Effector CD8-positive, alpha-beta T cell (primary cell): ENCODE measurements at regions not wholly inside any gene's neighbourhood (a gene's known extent, or its start where the extent isn't known, plus 50 kb on each side); places are given as distances from the start of the nearest gene placed in this dataset.
"Not testable (repeated sequence)": the region's sequence is repeated elsewhere in the genome, so short reads cannot be mapped to it uniquely, and the experiment has no call there.

Source experiments
- DNase-seq: peaks from one replicate; lab custom pipeline; 2025; lab: John Stamatoyannopoulos, UW

DNA sequence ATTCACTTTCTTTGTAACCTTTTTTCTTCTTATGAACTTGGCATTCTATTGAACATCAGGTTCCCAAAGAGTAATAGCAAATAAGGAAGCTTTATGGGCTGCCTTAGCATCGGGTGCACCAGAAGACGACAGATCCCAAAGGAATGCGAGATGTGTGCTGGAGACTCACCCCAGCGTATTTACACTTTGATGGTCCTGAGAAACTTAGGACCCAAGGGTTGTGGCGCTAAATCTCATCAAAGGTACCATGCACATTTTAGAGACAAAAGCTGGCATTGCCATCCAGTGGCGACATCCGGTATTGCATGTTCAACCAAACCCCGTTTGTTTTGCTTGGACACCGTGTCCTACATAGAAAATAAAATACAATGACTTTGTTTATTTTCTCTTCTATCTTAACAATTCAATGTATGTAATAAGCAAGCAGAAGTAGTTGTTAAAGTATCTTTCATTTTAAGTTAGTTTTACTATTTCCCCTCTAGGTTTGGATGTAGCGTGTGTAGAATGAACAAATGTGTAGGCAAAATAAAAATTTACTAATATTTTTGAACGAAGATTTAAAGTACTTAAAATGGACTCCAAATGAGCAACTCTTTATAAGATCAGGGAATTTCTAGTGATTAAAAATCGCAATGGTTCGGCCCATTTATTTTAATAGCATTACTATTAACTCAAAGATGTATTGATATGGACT lies 1154.8 kb downstream of the GATA3 start:
- DNase-seq: peak; percentile 55

DNA sequence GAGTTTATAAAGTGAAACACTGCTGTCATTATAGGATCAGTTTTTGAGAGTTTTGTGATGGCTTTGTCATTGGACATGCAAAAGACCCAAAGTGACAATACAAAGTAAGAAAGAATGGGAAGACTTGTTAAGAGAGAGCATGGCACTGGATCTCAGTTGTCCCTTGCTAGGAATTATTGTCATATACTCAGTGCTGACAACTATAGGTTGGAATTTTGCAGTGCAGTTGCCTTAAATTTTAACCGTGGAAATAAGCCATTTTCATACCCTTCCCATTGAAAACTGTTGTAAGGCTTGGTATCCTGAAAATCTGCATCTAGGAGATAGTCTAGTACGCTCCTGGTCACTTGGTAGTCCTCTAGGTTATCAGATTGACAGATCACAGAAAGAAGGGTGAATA lies 1156.7 kb downstream of the GATA3 start:
- no peak for DNase-seq

GRCh38 chr10:9214618-9215017 lies 1160.1 kb downstream of the GATA3 start:
- no peak for DNase-seq

DNA sequence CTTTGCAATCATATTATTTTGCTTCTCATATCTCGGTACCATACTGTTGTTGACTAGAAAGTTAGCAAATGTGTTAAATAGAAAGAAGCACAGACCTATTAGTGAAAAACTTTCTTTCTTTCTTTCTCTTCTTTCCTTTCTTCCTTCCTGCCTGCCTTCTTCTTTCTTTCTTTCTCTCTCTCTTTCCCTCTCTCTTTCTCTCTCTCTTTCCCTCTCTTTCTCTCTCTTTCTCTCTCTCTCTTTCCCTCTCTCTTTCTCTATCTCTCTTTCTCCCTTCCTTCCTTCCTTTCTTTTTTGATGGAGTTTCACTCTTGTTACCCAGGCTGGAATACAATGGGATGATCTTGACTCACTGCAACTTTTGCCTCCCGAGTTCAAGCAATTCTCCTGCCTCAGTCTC lies 1160.6 kb downstream of the GATA3 start:
- DNase-seq: no peak

DNA sequence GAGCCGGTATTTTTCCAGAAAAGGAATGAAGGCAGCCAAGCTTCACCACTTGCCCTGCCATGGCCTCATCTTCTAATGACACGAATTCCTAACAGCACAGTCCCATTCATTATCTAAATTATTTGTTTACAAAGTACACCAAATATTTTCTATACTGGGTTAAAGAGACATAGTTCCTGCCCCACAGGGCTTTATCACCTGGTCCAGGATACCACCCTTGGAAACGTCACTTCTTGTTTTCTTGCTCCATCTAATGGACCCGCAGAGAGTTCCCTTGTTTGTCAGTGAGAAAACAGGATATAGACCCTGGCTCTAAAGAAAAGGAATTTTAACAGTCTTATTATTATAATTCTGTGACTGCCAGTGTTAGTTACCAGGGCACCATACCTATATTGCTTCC lies 1165.4 kb downstream of the GATA3 start:
- DNase-seq: no peak

DNA sequence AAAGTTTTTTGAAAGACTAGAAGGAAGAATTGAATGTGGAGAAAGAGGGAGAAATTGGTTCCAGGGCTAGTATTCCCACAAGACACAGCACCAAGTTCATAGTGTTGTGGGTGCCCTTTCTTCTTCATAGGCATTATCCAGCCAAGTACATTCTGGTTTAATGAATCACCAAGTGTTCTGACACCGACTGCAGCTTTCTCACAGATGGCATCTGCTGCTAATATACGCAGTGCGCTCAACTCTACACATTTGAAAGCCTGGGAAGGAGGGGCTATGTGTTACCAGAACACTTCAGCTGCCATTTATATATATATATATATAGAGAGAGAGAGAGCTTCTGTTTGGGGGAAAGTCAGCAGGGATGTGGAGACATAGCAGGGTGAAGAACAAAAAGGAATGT lies 1168.4 kb downstream of the GATA3 start:
- no peak for DNase-seq

- no peak for DNase-seq
Measured at GRCh38 chr10:9227679-9228365, 1173.3 kb downstream of the GATA3 start.

GRCh38 chr10:9228771-9229170 lies 1174.3 kb downstream of the GATA3 start:
- DNase-seq: no peak

GRCh38 chr10:9229702-9230244 lies 1175.3 kb downstream of the GATA3 start:
- no peak for DNase-seq

DNA sequence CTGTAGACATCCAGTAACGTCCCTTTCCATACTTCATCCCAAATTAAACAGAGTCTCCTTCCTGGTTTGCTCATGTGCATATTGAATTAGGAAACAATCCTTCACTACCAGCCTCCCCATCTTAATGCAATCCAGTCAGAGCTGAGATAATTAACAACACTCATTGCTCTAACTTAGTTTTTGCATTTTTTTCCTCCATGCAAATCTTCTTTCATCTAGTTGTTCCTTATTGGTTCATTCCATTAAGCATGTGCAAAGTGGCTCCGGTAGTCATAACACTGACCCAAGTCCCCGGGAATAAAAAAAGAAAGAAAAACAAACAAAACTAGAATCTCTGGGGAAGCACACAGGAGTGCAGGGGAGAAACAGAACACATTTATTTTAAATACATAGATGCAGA lies 1176.1 kb downstream of the GATA3 start:
- no peak for DNase-seq

DNA sequence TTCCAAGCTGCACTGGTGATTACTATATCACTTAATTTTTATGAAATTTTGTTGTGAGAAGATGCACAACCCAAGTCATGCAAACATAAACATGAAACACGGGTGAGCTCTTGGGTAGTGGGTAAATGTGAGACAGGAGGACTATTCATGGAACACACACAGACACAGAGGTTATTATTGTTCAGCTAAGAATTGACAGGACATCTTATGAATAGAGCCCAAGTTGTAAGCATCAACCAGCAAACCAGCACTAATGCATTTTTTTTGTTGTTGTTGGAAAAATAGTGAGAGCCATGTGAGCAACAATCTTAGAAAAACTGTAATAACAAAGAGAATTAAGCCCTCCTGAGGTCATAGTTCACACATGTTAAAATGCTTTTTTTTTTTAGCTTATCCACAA lies 1179.7 kb downstream of the GATA3 start:
- no peak for DNase-seq

DNA sequence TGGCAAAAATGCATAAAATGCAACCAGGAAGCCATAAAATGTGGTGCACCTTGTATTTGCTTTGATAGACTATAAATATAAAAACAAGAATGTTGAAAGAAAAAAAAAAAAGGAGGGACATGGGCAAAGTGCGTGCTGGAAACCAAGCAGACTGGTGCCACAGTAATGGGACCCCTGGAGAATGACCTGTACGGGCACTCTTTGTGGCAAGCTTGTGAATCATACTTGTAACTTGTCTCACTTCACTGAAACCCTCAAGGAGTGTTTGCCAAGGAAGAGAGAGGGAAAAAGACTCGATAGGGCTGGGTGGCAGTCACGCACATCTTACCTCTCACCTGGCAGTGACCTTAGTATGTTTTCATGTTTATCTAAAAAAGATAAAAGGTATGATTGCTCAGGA lies 1183.6 kb downstream of the GATA3 start:
- DNase-seq: no peak

DNA sequence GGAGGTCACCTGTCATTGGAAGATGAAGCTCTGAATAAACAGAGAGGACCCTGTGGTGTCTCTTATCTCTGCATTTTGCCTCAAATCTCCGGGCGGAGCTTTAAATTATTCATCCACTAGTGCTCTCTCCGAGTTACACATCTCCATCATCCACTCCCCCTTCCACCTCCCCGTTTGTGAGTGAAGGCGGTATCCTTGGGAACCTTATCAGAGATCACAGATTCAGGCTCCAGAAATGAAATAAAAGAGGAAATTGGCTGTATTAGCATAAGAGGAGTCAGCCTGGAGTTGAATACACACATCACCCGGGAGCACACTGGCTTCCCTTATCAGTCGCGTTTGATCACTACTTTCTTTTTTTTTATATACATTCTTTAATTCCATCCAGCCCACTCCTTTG lies 1184.8 kb downstream of the GATA3 start:
- no peak for DNase-seq

DNA sequence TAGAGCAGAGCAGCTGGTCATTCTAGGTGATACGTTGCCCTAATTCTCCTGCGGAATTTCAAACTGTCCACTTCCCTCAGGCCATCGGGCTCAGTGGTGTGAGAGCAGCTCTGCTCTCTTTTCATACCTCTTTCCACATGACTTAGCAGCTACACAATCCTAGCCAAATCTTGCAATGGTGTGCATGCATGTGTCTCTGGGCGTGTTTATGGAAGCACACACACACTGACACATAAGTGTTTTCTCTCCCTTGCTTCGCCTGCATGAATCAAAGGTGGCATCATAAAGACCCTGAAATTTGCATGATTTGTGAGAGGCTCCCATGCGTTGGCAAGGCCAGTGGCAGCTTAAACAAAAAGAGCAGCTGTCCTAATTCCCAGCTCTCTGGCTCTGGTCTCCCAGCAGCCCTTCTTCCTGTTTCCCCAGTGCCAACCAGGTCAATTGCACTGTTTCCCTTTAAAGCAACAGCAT lies 1189.5 kb downstream of the GATA3 start:
- DNase-seq: no peak

DNA sequence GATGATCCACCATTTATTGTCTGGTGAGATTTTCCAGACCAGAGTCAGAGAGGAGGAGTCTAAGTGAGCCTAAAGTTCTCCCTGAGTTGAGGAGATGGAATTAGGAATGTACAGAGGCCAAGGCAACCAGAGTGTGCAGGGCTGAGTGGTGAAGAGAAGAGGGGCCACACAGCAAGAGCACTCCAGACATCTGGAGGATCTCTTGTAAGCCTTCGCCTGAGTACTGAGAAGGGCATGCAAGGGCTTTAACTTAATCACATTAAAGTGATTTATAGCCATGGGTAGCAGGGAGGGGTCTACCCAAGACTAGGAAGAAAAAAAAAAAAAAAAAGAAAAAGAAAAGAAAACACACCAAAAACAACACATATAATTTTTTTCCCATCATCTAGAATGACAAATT lies 1190.4 kb downstream of the GATA3 start:
- no peak for DNase-seq

DNA sequence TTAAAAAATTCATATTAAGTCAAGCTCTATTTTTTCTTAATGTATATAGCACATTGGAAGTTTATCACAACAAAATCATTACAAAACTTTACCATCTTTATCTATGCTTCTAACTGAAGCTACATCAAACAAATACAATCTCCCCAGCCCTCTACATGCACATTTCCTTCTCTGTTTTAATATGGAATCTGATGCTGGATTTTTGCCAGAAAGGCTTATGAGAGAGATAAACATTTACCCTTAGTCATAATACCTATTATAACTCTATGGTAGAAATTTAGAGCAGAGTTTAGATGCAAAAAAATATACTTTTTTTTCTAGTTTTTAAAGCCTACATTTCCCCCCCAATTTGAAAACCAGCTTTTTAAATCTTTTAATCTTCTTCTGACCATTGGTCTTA lies 1198.6 kb downstream of the GATA3 start:
- DNase-seq: no peak

- no peak for DNase-seq
Measured at GRCh38 chr10:9254353-9254752, 1199.9 kb downstream of the GATA3 start.

DNA sequence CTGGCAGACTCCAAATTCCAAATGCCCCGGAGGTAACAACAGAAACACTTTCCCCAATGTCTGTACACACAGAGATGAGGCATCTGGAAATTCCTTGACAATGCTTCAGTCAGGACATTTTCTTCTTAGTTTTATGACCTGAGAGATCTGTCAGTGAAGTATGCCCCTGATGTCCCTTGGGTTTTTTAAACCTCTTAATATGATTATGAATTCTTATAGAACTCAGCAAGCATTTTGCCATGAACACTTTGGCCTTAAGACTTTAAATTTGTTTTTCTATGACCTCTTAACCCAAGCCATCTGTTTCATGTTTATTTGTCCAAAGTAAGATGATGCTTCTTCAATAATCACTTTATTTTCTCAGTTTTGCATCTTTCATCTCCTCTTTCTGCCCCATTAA lies 1206.2 kb downstream of the GATA3 start:
- DNase-seq: no peak

DNA sequence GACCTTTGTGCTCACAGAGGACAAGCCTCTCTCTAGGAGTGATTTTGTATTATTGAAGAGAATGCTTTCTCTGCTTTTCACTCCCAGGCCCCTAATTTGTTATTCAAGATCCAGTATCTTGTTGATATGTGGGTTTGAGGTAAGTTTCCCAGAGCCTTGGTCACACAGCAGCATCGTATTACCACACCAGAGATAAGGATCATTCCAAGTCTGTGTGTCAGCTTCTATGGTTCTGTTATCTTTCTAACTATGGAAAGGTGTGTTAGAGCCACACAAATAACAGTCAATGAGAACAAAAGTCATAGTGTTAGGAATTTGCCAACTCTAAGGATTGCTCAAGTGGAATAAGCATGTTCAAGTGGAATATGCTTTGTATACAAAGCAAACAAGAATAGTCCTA lies 1208.3 kb downstream of the GATA3 start:
- no peak for DNase-seq

DNA sequence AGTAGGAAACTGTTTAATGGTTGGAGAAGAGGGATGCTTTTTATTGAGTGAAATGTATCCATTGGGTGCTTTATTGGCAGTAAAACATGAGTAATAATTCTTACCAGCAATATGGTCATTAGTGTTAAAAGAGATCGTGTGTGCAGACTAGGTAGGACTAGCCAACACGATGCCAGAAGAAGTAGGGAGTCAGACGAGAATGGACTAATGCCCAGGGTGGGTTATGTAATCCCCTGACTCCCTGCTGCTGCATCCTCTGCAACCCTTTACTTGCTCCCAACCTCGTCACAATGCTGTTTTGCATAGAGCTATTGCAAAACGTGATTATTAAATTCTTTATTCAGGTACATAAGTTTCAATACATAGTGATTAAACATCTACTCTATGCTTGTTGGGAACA lies 1213.7 kb downstream of the GATA3 start:
- no peak for DNase-seq

DNA sequence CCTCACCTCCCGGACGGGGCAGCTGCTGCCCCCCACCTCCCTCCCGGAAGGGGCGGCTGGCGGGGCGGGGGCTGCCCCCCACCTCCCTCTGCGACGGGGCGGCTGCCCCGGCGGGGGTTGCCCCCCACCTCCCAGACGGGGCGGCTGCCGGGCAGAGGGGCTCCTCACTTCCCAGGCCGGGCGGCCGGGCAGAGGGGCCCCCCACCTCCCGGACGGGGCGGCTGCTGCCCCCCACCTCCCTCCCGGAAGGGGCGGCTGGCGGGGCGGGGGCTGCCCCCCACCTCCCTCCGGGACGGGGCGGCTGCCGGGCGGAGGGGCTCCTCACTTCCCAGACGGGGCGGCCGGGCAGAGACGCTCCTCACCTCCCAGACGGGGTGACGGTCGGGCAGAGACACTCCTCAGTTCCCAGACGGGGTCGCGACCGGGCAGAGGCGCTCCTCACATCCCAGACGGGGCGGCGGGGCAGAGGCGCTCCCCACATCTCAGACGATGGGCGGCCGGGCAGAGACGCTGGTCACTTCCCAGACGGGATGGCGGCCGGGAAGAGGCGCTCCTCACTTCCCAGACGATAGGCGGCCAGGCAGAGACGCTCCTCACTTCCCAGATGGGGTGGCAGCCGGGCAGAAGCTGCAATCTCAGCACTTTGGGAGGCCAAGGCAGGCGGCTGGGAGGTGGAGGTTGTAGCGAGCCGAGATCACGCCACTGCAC lies 1218.8 kb downstream of the GATA3 start:
- not testable (repeated sequence) for DNase-seq

- DNase-seq: no peak
Measured at GRCh38 chr10:9274206-9274755, 1219.8 kb downstream of the GATA3 start.

DNA sequence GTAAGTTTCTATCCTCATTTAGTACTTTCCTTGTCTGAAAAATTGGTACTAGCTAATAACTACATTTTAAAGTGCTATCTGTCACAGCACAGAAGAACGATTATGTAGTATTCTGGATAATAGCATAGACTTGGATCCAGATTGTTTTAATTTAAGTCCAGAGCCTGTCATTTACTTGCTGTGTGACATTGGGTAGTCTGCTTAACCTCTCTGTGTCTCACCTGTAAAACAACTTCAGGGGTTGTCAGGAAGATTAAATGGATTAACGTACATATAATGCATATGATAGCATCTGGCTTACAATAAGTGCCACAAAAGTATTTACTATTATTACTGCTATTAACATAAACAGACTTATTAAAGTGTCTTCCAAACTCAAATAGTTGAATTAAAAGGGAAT lies 1221.4 kb downstream of the GATA3 start:
- DNase-seq: no peak
